GM18507 (cell line): ENCODE measurements at regions not wholly inside any gene's neighbourhood (a gene's known extent, or its start where the extent isn't known, plus 50 kb on each side); places are given as distances from the start of the nearest gene placed in this dataset.
"Not testable (repeated sequence)": the region's sequence is repeated elsewhere in the genome, so short reads cannot be mapped to it uniquely, and the experiment has no call there.

Experiments
- DNase-seq: peaks from one replicate; pipeline ENCODE4 v3.0.0; 2011; ENCODE audit warnings: low read depth; ENCODE audit not compliant: insufficient read length; ENCODE audit errors: extremely low spot score
- FAIRE-seq: peaks from 2 replicates; lab custom pipeline; 2011; peaks lifted over from hg19 to GRCh38; lab: Jason Lieb, UNC

- no peak for DNase-seq
These were observed 195.8 kb upstream of the MKLN1 start for GRCh38 chr7:131131746-131132431.

GRCh38 chr7:131139462-131139861 is 188.2 kb upstream of the MKLN1 start:
- DNase-seq (no peak), FAIRE-seq (no peak)

More at GRCh38 chr7:131131746-131132431, 195.8 kb upstream of the MKLN1 start:
- FAIRE-seq, result no peak

DNA sequence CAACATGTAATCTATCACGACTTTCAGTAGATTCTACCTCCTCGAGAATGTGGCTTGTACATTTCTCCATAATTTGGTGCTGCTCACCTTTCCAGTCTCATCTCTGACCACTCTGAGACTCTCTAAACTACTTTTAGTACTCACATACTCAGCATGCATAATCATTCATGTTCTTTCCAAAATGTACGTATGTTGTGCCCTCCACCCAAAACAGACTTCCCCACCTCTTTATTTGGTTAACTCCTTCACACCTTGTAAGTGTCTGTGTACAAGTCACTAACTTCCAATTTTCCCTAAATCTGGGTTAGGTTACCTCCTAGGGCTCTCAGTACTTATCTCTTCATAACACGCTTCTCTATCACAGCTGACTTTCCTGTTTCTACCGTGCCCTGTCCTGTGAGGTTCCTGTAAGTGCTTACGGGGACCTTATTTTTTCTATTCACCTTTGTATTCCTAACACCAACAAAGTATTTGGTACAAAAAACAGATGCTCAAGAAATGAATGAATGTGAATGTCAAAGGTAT is 186.2 kb upstream of the MKLN1 start:
- no peak for FAIRE-seq

DNA sequence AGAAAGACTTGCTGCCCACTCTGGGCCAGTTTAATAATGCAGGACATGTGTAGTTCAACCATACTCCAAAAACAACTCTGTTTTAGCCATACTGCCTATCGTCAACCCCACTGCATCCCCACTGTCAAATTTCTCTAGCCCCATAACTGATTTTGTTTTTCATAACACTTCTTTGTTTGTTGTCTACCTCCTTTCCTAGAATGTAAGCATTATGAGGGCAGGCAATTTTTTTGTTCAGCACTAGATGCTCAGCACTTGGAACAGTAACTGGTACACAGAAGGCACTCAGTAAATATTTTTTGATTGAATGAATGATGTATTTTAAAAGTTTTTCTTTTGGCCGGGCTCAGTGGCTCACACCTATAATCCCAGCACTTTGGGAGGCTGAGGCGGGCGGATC is 183.8 kb upstream of the MKLN1 start:
- DNase-seq (no peak), FAIRE-seq (no peak)

More for the DNA sequence above, 186.2 kb upstream of the MKLN1 start:
- DNase-seq, result no peak

- no peak for DNase-seq
- no peak for FAIRE-seq
These were observed 182.7 kb upstream of the MKLN1 start for GRCh38 chr7:131145026-131145425.

- DNase-seq (no peak), FAIRE-seq (no peak)
These were observed 181.9 kb upstream of the MKLN1 start for GRCh38 chr7:131145770-131146169.

DNA sequence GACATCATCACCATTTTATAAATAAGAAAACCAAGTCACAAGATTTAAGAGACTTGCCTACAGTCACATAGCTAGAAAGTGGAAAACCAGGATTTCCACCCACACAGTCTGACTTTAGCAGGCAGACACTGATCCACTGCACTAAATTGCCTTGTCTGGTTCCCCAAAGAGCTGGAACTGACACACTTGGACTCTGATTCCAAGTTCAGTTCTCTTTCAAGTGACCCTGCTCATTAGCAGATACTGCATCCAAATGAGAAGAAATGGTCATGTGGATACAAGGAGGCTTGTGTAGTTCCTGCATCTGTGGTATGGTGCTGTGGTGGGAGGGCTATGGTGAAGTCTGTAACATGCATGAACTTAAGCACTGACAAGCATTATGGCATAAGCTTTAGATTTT is 180.1 kb upstream of the MKLN1 start:
- FAIRE-seq (no peak), DNase-seq (no peak)

DNA sequence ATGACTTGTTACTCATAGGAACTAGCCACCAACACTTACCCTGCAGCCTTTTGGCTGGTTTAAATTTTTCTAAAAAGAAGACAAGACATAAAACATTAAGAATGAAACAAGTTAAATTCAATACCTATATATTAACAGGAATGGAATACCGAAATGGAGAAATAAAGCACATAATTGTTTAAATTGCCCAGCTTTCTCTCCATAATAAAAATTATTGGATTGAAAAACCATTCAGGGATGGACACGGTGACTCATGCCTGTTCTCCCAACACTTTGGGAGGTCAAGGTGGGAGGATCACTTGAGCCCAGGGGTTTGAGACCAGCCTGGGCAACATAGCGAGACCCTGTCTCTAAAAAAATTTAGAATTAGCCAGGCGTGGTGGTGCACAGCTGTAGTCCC is 179.4 kb upstream of the MKLN1 start:
- DNase-seq (no peak), FAIRE-seq (no peak)

DNA sequence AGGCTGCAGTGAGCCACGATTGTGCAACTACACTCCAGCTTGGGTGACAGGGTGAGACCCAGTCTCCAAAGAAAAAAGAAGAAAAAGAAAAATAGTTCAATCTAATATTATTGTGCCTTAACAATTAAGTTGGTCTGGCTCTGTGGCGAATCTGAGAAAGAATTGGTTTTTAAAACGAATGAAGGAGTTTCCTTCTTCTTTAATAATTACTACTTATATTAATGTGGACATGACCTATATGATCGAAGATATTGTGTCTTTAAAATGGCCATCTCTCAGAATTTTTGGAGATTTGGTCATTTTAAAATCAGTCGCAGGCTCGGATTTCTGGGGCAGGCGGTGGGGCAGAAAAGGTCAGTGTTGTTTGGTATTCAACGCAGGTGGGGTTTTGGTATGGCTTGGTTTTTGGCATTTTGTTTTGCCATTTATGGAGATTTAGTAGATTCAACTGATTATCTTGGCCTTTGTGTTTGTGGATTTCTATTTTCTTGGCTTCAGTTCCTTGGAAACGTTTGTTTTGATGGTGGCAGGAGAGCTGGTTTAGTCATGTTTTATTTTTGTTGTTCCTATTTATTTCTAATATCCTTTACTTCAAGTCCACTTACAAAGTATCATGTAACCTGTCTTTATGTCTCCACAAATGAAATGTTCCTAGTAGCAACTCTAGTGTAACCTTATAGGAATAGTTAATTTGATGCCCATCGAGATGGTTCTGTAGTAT is 178.8 kb upstream of the MKLN1 start:
- no peak for FAIRE-seq
- DNase-seq, result no peak

DNA sequence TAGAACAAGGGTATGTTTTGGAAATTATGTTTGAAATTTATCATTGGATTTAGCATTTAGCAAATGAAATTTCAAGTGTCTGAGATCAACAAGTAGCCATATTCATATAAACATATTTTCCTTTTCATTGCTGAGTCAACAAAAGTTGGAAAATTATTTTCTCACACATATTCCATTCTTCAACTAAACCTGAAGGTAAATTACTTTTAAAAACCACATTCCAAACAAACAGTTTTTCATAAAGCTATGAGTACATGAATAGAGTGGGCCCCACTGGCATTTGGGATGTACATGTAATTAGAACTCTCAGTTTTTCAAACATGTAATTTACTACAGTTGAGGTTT is 178.3 kb upstream of the MKLN1 start:
- DNase-seq, result no peak
- no peak for FAIRE-seq

GRCh38 chr7:131149840-131150239 is 177.8 kb upstream of the MKLN1 start:
- DNase-seq, result no peak
- FAIRE-seq, result peak; percentile 49

DNA sequence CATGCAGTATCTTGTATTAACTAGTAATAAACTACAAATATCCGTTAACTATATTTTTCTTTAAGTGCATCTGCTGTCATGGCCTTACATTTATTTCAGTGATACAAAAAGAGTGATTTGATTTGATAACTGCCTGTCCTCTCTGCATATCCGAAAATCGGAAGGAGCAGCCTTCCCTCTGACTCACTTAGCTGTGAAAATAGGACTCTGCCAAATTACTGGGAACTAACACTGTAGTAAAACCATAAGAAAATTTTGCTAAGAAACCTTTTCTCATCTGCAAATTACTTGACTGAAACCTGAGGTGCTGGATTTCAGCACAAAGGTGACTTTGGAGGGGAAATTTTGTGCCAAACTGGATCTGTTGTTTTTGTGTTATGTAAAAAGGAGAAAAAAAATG is 176.6 kb upstream of the MKLN1 start:
- DNase-seq, result no peak
- FAIRE-seq, result no peak

DNA sequence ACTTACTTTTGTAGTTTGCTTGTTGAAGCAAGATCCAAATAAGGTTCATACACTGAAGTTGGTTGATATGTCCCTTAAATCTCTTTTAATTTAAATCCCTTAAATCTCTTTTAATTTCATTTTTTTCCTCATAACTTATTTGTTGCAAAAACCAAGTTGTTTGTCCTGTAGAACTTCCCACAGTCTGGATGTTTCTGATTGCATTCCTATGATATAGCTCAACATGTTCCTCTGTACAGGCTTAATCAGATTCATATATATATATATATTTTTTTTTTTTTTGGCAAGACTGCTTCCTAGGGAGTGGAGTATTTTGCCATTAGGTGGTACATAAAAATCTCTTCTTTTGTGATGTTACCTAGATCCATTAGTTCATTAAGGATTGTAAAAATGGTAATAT is 174.9 kb upstream of the MKLN1 start:
- DNase-seq (no peak), FAIRE-seq (no peak)

DNA sequence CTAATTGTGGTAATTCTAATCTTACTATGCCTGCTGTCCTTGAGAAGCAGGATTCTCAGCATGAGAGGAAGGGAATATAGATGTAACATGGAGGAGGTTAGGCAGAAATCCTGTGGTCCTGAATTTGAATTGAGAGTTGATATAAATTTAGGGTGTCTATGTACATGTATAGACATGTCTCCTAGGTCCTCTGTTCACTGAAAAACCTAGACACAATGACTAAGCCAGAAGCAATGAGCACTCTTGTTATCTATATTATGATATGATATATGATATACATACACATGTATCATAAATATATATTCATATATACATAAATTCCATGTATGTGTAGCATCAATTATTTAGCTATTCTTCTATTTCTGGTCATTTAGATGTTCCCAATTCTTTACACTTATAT is 173.3 kb upstream of the MKLN1 start:
- FAIRE-seq (no peak), DNase-seq (no peak)

DNA sequence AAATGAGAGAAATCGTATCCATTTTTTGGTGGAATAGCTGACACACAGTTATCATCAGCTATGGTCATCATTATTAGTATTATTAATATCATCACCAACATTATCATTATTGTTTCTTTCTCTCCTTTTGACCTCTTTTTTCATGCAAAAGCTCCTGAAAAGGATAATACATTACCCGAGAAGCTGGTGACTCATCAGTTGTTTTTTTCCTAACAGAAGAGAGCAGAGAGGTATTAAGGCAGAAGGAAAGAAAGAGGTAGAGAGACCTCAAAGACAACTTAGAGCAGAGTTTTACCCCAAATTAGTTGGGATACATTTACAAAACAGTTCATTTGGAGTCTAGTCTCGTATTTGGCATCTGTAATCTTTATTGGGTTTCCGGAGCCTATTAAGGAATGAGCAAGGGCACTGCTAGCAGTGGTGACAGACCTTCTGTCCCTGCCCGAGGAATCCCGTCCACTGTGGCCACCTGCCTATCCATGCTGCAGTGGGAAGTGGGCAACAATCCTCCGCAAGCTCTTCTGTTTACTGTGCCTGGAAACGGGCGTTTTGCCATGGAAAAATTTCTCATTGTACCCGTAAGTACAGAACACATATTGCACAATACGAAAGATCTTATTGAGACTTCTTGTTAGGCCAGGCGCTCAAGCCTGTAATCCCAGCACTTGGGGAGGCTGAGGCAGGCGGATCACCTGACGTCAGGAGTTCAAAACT is 170.0 kb upstream of the MKLN1 start:
- DNase-seq, result no peak
- FAIRE-seq, result no peak

GRCh38 chr7:131158244-131158636 is 169.4 kb upstream of the MKLN1 start:
- FAIRE-seq, DNase-seq: not testable (repeated sequence)

DNA sequence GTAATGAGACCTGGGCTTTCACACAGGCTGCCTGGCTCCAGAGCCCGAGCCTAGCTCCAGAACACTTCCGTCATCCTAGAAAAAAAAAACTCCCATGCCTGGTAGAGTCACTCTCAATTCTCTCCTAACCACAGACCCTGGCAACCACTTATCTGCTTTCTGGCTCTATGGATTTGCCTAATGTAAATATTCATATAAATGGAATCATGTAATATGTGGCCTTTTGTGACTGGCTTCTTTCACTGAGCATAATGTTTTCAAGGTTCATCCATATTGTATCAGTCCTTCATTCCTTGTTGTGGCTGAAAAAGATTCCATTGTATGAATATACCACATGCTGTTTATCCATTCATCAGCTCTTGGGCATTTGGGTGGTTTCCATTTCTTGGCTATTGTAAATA is 167.7 kb upstream of the MKLN1 start:
- FAIRE-seq (no peak), DNase-seq (no peak)

DNA sequence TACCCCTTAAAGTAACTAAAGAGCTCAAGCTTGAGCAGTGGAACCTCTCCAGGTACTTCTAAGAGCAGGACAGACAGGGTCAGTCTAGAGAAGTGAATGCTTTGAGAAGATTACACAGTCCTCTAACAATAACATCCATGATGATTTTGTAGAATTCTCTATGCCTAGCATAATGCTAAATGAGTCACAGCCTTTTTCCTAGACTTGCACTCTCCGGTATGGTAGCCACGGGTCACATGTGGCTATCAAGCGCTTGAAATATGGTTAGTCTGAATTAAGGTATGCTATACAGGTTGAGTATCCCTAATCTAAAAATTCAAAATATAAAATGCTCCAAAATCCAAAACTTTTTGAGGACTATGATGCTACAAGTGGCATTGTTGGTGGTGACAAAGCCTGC is 166.6 kb upstream of the MKLN1 start:
- DNase-seq, result no peak
- FAIRE-seq, result no peak

DNA sequence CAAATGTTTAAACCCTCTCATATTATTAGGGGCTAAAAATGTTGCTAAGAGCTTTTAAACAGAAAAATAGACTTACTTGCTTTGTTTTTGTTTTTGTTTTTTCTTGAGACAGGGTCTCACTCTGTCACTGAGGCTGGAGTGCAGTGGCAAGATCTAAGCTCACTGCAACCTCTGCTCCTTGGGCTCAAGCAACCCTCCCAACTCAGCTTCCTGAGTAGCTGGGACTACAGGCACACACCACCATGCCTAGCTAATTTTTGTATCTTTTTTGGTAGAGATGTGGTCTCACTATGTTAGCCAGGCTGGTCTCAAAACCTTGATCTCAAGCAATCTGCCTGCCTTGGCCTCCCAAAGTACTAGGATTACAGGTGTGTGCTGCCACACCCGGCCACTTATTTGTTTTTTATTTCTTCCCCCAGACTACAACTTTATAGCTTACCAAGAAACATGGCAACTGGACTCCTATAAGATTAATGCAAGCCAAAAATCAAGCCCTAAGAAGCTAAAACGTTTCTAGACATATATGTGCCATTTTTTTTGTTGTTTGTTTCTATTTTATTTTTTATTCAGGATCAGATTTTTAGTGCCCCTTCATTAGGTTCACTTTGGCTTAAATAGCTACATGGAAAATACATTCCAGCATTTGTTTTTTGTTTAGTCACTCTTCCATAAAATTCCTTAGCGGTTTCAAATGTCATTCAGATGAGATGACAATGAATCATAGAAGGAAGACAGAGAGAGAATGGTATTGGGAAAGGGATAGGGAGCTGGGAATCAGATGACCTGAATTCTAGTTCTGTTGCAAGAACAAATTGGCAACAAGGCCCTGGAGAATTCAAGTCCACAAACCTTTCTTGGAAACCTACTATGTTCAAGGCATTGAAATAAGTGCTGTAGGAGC is 163.4 kb upstream of the MKLN1 start:
- FAIRE-seq (no peak), DNase-seq (no peak)

DNA sequence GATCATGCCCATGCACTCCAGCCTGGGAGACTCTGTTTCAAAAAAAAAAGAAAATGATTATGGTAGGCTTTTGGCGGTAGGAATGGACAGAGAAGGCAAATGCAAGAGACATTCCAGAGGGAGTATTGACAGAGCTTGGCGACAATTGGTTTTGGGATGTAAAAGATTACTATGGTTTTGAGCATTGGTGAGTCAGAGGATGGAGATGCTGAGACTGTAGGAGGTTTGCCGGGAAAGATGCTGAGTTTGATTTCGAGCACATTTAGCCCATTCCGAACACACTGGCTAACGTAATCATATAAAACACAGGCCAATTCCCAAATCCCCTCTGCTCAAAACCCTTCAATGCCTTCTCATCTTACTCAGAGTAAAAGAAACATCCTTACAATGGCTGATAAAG is 161.6 kb upstream of the MKLN1 start:
- DNase-seq (no peak), FAIRE-seq (no peak)
